ENCODE measurements at regions not wholly inside any gene's neighbourhood (a gene's known extent, or its start where the extent isn't known, plus 50 kb on each side); places are given as distances from the start of the nearest gene placed in this dataset.
"Not testable (repeated sequence)": the region's sequence is repeated elsewhere in the genome, so short reads cannot be mapped to it uniquely, and the experiment has no call there.

DNA sequence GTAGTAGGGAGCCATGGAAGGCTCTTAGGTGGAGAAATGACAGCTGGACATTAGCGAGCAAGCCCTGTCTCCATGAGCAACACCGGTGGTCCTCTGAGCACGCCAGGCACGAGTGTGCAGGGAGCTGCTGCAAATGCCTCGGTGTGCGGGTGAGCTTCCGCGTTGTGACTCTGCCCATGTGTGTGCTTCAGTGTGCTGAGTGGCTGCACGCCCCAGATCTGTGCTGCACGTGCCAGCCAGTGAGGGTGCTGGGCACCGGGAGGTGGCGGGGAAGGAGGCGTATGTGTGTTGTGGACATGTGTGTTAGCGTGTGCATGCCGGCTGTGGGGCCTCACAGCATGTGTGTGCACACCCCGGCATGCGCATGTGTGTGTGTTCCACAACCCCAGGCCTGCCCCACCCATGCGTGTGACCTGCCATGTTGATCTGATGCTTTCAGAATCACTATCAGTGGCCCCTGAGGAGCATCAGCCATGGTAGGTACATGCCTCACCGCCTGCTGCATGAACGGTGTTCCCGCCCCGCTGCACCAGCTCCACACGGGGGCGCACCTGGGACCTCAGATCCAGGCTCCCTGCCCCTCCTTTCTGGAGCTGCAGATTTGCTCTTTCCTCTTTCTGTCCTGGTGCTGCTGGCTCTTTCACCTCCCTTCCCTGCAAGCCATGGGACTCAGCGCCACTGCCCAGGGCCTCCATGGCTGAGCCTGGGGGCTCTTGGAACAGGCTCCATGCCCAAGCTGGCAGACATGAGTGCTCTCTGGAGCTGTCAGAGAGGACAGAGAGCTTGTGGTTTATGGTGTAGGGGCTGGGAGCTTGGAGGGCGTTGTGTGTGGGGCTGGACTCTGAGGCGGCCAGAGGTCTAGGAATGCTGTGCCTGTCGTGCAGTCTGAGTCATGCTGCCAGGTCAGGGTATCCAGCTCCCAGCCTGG, 169.4 kb downstream of the TBC1D2B start:
- FAIRE-seq (no peak), DNase-seq (ENCODE audit: insufficient read length, low spot score) (no peak)
- peak; percentile 48 for TF ChIP-seq CTCF (IDR thresholded peaks at IDR 0.05; ENCODE audit: insufficient read depth, missing control alignments)

GRCh38 chr15:77906062-77906990, 171.2 kb downstream of the TBC1D2B start:
- not testable (repeated sequence) for DNase-seq (ENCODE audit: insufficient read length, low spot score); FAIRE-seq

- FAIRE-seq: no peak
Measured at GRCh38 chr15:77905301-77905920, 172.1 kb downstream of the TBC1D2B start.

GRCh38 chr15:77904901-77905300, 172.6 kb downstream of the TBC1D2B start:
- no peak for FAIRE-seq
- no peak for TF ChIP-seq CTCF (IDR thresholded peaks at IDR 0.05; ENCODE audit: insufficient read depth, missing control alignments)
- no peak for DNase-seq (ENCODE audit: insufficient read length, low spot score)

More at GRCh38 chr15:77905301-77905920, 172.1 kb downstream of the TBC1D2B start:
- no peak for TF ChIP-seq CTCF (IDR thresholded peaks at IDR 0.05; ENCODE audit: insufficient read depth, missing control alignments)
- DNase-seq (ENCODE audit: insufficient read length, low spot score): no peak

DNA sequence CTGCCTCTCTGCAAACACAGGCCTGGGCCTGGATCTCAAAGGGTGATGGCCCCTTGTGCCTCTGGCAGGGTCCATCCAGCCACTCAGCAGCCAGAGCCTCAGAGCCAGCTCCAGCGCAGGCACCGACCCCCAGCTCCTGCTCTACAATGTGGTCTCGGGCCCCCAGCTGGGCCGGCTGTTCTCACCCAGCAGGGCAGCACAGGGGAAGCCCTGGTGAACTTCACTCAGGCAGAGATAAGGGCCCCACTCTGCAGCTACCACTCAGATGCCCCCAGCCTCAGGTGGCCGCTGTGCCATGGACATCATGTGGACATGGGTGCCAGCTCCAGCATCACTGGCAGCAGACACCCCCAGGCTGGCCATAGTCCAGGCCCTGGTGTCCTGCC, 173.1 kb downstream of the TBC1D2B start:
- FAIRE-seq: no peak
- no peak for TF ChIP-seq CTCF (IDR thresholded peaks at IDR 0.05; ENCODE audit: insufficient read depth, missing control alignments)
- DNase-seq (ENCODE audit: insufficient read length, low spot score): no peak

- FAIRE-seq; DNase-seq (ENCODE audit: insufficient read length, low spot score): not testable (repeated sequence)
Measured at GRCh38 chr15:77903761-77904435, 173.6 kb downstream of the TBC1D2B start.

DNA sequence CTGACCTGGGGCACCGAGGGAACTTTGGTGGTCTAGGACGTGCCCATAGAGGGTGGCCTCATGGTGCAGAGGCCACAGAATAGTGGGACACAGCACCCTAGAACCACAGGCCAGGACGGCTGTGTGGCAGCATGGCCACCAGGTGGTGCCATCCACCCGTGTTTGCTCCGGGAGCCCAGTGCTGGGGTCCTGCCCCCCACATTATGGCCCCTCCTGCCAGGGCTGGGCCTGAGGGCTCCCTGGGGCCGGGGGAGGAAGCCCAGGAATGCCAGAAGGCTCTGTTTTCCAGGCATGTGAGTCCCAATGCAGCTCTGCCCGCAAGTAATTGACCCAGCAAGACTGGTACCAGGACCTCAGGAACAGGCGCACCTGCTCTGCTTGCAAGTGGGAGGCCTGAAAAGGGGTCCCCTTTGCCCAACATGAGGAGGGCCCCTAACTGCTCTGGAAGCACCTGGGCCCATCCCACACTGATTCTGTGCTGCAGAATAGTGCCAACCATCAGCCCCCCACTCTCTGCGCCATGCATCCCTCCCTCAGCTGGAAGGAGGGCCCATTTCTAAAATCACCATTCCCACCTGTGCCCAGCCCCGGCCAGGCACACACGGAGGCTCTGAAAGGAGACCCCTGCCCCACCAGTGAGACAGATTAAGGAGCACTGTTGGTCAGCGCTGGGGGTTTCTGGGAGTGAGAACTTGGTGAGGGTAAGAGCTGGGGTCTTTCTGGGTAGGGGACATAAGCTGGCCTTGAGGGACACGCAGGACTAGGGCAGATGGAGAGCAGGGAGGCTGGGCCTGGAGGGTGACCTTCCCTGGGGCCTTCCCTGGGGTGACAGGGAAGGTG, 174.4 kb downstream of the TBC1D2B start:
- FAIRE-seq: not testable (repeated sequence)

More for the DNA sequence above, 174.4 kb downstream of the TBC1D2B start:
- peak; percentile 34 for TF ChIP-seq CTCF (IDR thresholded peaks at IDR 0.05; ENCODE audit: insufficient read depth, missing control alignments)
- peak; percentile 59 for DNase-seq (ENCODE audit: insufficient read length, low spot score)

Measured in D721Med (cell line).